WTC11 (cell line): ENCODE measurements at regions not wholly inside any gene's neighbourhood (a gene's known extent, or its start where the extent isn't known, plus 50 kb on each side); places are given as distances from the start of the nearest gene placed in this dataset.

Experiments
- ATF1 ChIP-seq: sonication (generic); formaldehyde crosslinking; IDR thresholded peaks from 2 replicates; pipeline ENCODE4 v1.8.1; 2023; ENCODE audit warnings: mild to moderate bottlenecking, moderate library complexity, missing genetic modification reagents
- ZNF423 ChIP-seq: fragments of 250-450 bp; sonication (Bioruptor Pico); IDR thresholded peaks from 2 replicates; pipeline ENCODE4 v2.1.2; 2022; ENCODE audit warnings: mild to moderate bottlenecking, moderate library complexity
- ZNF512 ChIP-seq: sonication (generic); formaldehyde crosslinking; IDR thresholded peaks from 2 replicates; pipeline ENCODE4 v1.8.1; 2022; ENCODE audit warnings: missing genetic modification reagents, borderline replicate concordance

DNA sequence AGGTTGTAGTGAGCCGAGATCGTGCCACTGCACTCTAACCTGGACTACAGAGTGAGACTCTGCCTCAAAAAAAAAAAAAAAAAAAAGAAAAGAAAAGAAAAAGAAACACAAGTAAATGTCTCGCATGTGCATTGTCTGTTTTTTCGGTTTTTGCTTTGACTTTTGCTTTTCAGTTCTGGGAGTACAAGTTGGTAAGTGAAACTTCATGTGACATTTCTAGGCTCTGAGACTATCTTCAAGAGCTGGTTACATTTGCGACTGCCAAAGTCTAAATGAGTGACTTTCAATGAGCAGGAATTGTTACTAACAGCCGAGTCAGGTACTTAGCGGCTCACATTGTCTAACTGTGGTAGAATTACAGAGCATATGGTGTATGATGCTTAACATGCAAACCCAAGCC, 107.0 kb upstream of the CELF2 start:
- no peak for TF ChIP-seq ZNF423
- TF ChIP-seq ATF1 (CRISPR knock-in tag), result no peak
- no peak for TF ChIP-seq ZNF512 (CRISPR knock-in tag)
